Stimulated activated naive CD8-positive, alpha-beta T cell treated with anti-CD3 and anti-CD28 coated beads, Interleukin-15, amount 100 ng/mL, for 72 hours (primary cell): ENCODE measurements at regions not wholly inside any gene's neighbourhood (a gene's known extent, or its start where the extent isn't known, plus 50 kb on each side); places are given as distances from the start of the nearest gene placed in this dataset.
A peak's percentile ranks its signal among the peaks of the same experiment; 100 is the strongest.

Experiments
- ATAC-seq: fragments of 150-1000 bp; cut with Tn5 transposase; 2 replicates; pipeline ENCODE4 v1.10.0; 2021; ENCODE audit warnings: mild to moderate bottlenecking, moderate library complexity
- DNase-seq, 2 donors: peaks; one replicate each; pipeline ENCODE4 v3.0.0; 2021 to 2022
- H3K27ac Mint-ChIP-seq, 2 donors: one replicate each; pipeline ENCODE4 v1.8.0; 2022; ENCODE audit warnings: mild to moderate bottlenecking in 2 of 2, mixed read lengths in 2 of 2, moderate library complexity in 2 of 2
- H3K27me3 Mint-ChIP-seq: one replicate; pipeline ENCODE4 v1.8.0; 2022; ENCODE audit warnings: mixed read lengths
- H3K4me1 Mint-ChIP-seq: one replicate; pipeline ENCODE4 v1.8.0; 2022; ENCODE audit warnings: mild to moderate bottlenecking, mixed read lengths
- H3K4me3 Mint-ChIP-seq, 2 donors: one replicate each; pipeline ENCODE4 v1.8.0; 2022; ENCODE audit warnings: mild to moderate bottlenecking in 2 of 2, mixed read lengths in 2 of 2, moderate library complexity in 1 of 2
- H3K9me3 Mint-ChIP-seq, 2 donors: one replicate each; pipeline ENCODE4 v1.8.0; 2022; ENCODE audit warnings: mixed read lengths in 2 of 2

DNA sequence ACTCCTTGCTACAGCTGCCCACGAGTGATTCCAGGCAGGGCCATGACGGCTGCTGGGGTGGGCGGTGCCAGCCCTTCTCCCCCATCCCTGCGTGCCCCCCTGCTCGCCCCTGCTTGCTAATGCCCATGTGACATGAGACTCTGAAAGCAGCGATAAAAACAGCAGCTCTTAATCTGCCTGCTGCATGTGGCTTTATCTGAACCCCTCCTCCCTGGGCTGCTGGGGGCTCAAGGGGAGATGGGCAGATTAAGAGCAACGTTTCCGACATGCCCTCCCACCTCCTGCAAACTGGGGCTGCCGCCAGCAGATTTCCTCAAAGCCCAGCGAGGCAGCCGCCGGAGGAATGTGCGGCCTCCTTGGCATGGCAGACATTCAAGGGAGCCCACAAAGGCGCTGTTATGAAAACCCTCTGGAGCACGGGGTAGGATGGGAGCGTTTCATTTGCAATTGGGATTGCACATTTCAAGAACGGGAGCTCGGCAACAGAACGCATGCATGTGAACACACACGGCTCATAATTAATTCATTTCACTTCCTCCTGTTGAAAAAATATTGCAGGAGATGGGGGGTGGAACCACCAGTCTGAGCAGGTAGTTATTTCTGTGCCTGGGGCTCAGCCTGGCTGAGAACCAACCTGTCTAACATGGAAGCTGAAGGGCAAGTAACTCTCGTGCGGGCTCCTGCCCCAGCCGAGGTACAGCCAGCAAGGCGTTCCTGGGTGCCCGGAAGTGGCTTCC, 504.2 kb upstream of the PROK2 start:
- Mint-ChIP-seq H3K9me3 (no peaks in the 10 kb centered on the region), H3K27me3 (peaks cover 22% of the 10 kb centered on the region), H3K4me1 (peaks cover 24% of the 10 kb centered on the region), H3K27ac (peak overlapping the region; percentile 59 to 91), H3K4me3 (peak overlapping the region; percentile 67 to 81)
- ATAC-seq (peak; percentile 59), DNase-seq (no peak)

DNA sequence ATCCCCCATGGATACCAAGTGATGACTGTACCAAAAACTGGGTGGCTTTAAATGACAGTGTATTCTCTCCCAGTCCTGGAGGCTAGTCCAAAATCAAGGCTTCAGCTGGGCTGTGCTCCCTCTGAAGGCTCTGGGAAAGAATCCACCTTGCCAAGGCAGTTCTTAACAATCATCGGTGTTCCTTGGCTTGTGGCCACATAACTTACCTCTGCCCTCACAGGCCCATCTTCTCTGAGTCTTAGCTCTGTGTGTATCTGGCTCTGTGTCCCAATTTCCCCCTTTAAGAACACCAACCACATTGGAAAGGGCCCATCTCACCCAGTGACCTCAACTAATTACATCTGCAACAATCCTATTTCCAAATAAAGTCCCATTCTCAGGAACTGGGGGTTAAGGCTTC, 503.0 kb upstream of the PROK2 start:
- Mint-ChIP-seq H3K4me3 (no peak overlapping the region), H3K9me3 (peaks cover 0 to 7% of the 10 kb centered on the region in 2 donors), H3K27ac (no peak overlapping the region), H3K27me3 (peaks cover 22% of the 10 kb centered on the region), H3K4me1 (peaks cover 24% of the 10 kb centered on the region)
- ATAC-seq (no peak), DNase-seq (no peak)

- Mint-ChIP-seq H3K4me1 (peaks cover 18% of the 10 kb centered on the region), H3K27ac (no peak overlapping the region), H3K27me3 (peaks cover 15% of the 10 kb centered on the region), H3K9me3 (peaks cover 4 to 23% of the 10 kb centered on the region in 2 donors), H3K4me3 (no peak overlapping the region)
- ATAC-seq (no peak), DNase-seq (no peak)
Observed at GRCh38 chr3:72285502-72285901, 500.6 kb upstream of the PROK2 start.

DNA sequence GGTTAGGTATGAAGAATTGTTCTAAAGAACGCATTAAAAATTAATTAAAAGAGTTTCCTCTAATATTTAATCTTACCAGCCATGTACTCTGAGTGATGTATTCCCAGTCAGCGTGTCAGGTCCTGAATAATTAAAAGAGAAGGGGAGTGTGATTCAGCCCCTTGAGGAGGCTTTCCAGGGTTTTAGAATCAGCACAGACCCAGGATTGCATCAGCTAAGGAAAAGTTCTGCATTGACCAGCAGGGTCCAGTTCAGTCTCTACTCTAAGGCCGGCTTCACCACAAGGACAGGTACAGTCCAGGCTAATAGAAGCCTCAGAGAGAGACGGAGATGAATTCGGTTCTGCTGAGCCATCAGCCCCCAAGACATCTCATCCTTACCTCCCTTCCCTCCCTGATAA, 499.5 kb upstream of the PROK2 start:
- ATAC-seq (no peak), DNase-seq (no peak)
- Mint-ChIP-seq H3K9me3 (peaks cover 4 to 23% of the 10 kb centered on the region in 2 donors), H3K4me3 (no peak overlapping the region), H3K4me1 (peaks cover 12% of the 10 kb centered on the region), H3K27ac (no peak overlapping the region), H3K27me3 (peaks cover 8% of the 10 kb centered on the region)

- Mint-ChIP-seq H3K9me3 (peaks cover 4 to 23% of the 10 kb centered on the region in 2 donors), H3K27me3 (peaks cover 7% of the 10 kb centered on the region), H3K27ac (peak overlapping the region in 1 of 2 donors; percentile 68), H3K4me3 (no peak overlapping the region), H3K4me1 (no peaks in the 10 kb centered on the region)
- DNase-seq (no peak), ATAC-seq (no peak)
Observed at GRCh38 chr3:72282918-72283317, 498.0 kb upstream of the PROK2 start.

GRCh38 chr3:72281551-72281950, 496.6 kb upstream of the PROK2 start:
- Mint-ChIP-seq H3K4me1 (no peaks in the 10 kb centered on the region), H3K27me3 (peaks cover 3% of the 10 kb centered on the region), H3K4me3 (no peak overlapping the region), H3K9me3 (peaks cover 4 to 23% of the 10 kb centered on the region in 2 donors), H3K27ac (no peak overlapping the region)
- DNase-seq (no peak), ATAC-seq (no peak)

GRCh38 chr3:72280876-72281275, 495.9 kb upstream of the PROK2 start:
- Mint-ChIP-seq H3K4me1 (no peaks in the 10 kb centered on the region), H3K9me3 (peaks cover 4 to 23% of the 10 kb centered on the region in 2 donors), H3K27ac (no peak overlapping the region), H3K27me3 (no peaks in the 10 kb centered on the region), H3K4me3 (no peak overlapping the region)
- ATAC-seq (no peak), DNase-seq (no peak)

DNA sequence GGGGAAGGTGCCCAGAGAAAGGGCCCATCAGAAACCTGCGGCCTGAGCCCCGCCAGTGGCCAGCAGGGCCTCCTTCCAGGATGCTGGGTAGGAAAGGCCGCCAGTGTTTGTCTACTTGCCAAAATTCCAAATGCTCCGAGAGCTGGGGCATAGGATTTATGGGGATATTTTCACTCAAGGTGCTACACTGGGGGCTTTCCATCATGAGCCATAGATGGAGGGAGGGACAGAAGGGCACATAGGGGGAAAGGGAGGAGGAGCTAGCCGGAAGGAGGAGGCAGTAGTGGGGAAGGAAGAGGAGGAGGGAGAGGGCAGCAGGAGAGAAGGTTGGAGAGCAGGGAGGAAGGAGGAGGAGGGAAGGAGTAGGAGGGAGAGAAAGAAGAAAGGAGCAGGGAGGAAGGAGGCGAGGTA, 494.7 kb upstream of the PROK2 start:
- Mint-ChIP-seq H3K9me3 (peaks cover 4 to 23% of the 10 kb centered on the region in 2 donors), H3K27me3 (no peaks in the 10 kb centered on the region), H3K4me3 (no peak overlapping the region), H3K27ac (no peak overlapping the region), H3K4me1 (peaks cover 5% of the 10 kb centered on the region)
- no peak for DNase-seq
- no peak for ATAC-seq

DNA sequence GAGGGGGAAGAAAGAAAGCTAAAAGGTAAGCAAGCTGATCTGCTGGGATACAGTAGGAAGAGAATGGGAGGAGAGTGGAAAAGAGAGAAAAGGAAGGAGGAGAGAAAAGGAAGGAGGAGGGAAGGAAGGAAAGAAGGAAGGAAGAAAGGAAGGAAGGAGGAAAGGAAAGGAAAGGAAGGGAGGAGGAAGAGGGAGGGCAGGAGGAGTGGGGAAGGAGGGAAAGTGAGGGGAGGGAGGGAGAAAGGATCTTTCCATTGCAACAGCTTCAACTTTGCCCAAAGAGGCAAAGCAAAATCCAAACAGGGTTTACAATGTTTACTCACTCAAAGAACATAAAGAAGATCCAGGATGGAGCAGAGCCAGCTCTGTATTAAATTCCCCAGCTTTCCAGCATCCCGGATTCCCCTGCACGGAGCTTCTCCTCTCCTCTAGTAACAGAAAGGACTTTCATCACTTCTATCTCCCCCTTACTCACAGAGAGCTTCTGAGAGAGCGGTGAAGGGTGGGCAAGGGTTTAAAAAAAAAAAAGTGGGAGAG, 494.2 kb upstream of the PROK2 start:
- H3K27me3 Mint-ChIP-seq, result no peaks in the 10 kb centered on the region
- H3K9me3 Mint-ChIP-seq, result peaks cover 4 to 23% of the 10 kb centered on the region in 2 donors
- no peak for DNase-seq
- no peak overlapping the region for H3K27ac Mint-ChIP-seq
- H3K4me1 Mint-ChIP-seq, result peaks cover 10% of the 10 kb centered on the region
- no peak for ATAC-seq
- H3K4me3 Mint-ChIP-seq, result no peak overlapping the region

DNA sequence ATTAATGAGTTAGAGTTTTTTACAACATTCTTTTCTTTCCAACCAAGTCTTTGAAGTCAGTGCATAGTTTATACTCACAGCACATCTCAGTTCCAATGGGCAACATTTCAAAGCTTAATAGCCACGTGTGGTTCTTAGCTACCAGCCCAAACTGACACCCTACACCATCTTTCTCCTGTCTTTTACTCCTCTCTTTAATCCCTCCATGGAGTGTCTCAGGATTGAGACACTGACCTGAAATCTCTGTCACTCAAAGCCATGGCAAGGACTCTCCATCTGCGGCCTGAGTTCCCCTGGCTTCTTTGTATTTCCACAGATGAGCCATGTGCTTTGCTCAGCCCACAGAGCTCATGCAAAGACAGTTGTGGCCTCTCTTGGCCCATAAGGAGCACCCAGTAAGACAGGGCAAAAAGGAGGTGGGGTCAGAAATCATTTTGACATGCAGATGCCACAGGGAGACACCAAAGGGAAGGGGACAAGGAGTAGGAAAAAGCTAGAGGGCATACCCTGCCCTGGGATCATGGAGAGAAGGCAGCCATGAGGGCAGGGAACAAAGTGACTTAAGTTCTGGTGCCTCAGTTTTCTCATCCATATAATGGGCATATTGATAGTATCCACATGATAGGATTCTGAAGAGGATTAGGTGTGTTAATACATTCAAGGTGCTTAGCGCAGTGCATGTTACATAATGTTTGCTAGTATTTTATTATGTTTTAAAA, 493.6 kb upstream of the PROK2 start:
- H3K27ac Mint-ChIP-seq, result no peak overlapping the region
- H3K9me3 Mint-ChIP-seq, result peaks cover 4 to 22% of the 10 kb centered on the region in 2 donors
- no peaks in the 10 kb centered on the region for H3K27me3 Mint-ChIP-seq
- ATAC-seq (no peak), DNase-seq (no peak)
- H3K4me3 Mint-ChIP-seq, result no peak overlapping the region
- peaks cover 17% of the 10 kb centered on the region for H3K4me1 Mint-ChIP-seq

- no peak overlapping the region for H3K27ac Mint-ChIP-seq
- DNase-seq, result no peak
- peaks cover 4 to 14% of the 10 kb centered on the region in 2 donors for H3K9me3 Mint-ChIP-seq
- H3K4me1 Mint-ChIP-seq, result peaks cover 19% of the 10 kb centered on the region
- no peaks in the 10 kb centered on the region for H3K27me3 Mint-ChIP-seq
- no peak overlapping the region for H3K4me3 Mint-ChIP-seq
- no peak for ATAC-seq
Observed at GRCh38 chr3:72277710-72278109, 492.8 kb upstream of the PROK2 start.

DNA sequence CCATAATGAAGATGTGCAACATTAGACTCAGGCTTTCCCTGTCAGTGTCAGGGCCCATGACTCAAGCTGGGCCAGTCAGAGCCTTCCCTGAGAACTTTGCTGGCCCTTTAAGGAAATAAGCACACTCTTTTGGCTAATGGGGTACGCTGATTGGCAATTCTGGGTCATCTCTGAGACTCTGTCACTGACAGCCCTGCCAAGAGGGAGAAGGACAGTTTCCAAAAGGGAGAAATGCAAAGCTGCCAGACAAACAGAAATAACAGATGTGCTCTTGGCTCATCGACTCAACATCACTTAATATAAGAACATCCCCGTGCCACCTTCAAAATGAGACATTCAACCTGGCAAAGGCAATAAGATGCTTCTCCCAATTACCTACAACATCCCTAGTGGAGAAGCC, 491.9 kb upstream of the PROK2 start:
- peaks cover under 1 to 5% of the 10 kb centered on the region in 2 donors for H3K9me3 Mint-ChIP-seq
- ATAC-seq (no peak), DNase-seq (no peak)
- peaks cover 6% of the 10 kb centered on the region for H3K27me3 Mint-ChIP-seq
- no peak overlapping the region for H3K4me3 Mint-ChIP-seq
- no peak overlapping the region for H3K27ac Mint-ChIP-seq
- H3K4me1 Mint-ChIP-seq, result peaks cover 19% of the 10 kb centered on the region

DNA sequence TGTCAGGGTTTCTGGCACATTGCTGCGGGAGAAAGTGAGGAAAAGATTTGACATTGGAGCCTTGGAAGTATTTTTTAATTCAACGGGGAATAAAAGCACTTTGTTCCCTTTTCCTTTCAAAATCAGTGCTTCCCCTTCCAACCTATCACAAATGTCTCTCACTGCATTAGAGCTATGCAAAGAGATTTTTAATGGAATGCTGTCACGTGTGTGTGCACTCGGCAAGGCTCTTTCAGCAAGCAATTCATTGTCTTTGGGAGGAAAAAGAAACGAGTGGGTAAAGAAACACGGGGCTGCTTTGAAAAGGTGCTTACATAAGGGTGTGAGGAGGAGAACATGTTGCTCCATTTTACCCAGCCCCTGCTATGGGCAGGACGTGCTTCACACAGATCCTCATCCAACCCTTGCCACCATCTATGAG, 490.4 kb upstream of the PROK2 start:
- Mint-ChIP-seq H3K27me3 (peaks cover 6% of the 10 kb centered on the region), H3K27ac (no peak overlapping the region), H3K4me1 (peaks cover 32% of the 10 kb centered on the region), H3K9me3 (no peaks in the 10 kb centered on the region), H3K4me3 (no peak overlapping the region)
- ATAC-seq (no peak), DNase-seq (no peak)

GRCh38 chr3:72274493-72275330, 489.8 kb upstream of the PROK2 start:
- H3K27me3 Mint-ChIP-seq, result peaks cover 6% of the 10 kb centered on the region

DNA sequence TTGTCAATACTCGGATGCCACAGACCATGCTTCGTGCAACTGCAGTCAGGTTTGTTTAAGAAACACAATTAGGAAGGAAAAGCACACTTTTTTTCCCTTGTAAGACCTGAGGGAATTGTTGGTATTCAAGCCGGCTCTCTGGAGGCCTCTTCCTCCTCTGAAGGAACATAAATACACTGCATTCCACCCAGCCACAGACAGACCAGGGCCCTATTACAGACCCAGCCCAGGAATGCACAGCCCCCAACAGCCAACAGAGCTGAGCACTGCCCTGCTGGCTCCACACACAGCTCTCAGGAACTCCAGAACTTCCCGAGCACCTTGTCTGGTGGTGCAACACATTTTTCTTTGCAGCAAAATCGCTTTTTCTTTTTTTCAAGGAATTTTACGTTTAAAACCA, 488.7 kb upstream of the PROK2 start:
- Mint-ChIP-seq H3K9me3 (no peaks in the 10 kb centered on the region), H3K4me1 (peaks cover 49% of the 10 kb centered on the region), H3K27ac (no peak overlapping the region), H3K4me3 (no peak overlapping the region), H3K27me3 (peaks cover 6% of the 10 kb centered on the region)
- ATAC-seq (no peak), DNase-seq (no peak)

More at GRCh38 chr3:72274493-72275330, 489.8 kb upstream of the PROK2 start:
- DNase-seq (no peak), ATAC-seq (no peak)
- no peak overlapping the region for H3K27ac Mint-ChIP-seq
- peaks cover 38% of the 10 kb centered on the region for H3K4me1 Mint-ChIP-seq
- H3K9me3 Mint-ChIP-seq, result no peaks in the 10 kb centered on the region
- H3K4me3 Mint-ChIP-seq, result peak overlapping the region in 1 of 2 donors; percentile 18
